H1 (cell line): ENCODE measurements at regions not wholly inside any gene's neighbourhood (a gene's known extent, or its start where the extent isn't known, plus 50 kb on each side); places are given as distances from the start of the nearest gene placed in this dataset.

Source experiments
- CHD2 ChIP-seq: IDR thresholded peaks from 2 replicates; pipeline ENCODE4 v1.6.1; 2012; ENCODE audit warnings: low read length, improper control_type of control experiment
- CREB1 ChIP-seq: IDR thresholded peaks from 2 replicates; pipeline ENCODE4 v1.6.1; 2012; ENCODE audit warnings: inconsistent platforms
- E2F6 ChIP-seq: IDR thresholded peaks from 2 replicates; pipeline ENCODE4 v1.6.1; 2012; ENCODE audit warnings: inconsistent platforms
- EGR1 ChIP-seq: IDR thresholded peaks from 2 replicates; pipeline ENCODE4 v1.6.1; 2011; ENCODE audit warnings: low read depth, low read length, borderline replicate concordance
- EZH2 ChIP-seq: fragments of 200-600 bp; sonication (generic); IDR thresholded peaks from 2 replicates; pipeline ENCODE4 v1.7.1; 2012; ENCODE audit warnings: low read depth, mild to moderate bottlenecking, moderate library complexity, low read length, inconsistent platforms; ENCODE audit not compliant: severe bottlenecking
- FOSL1 ChIP-seq: IDR thresholded peaks from 2 replicates; pipeline ENCODE4 v1.6.1; 2011; ENCODE audit warnings: mild to moderate bottlenecking, low read depth, low read length, moderate library complexity; ENCODE audit not compliant: insufficient read depth
- JUND ChIP-seq: IDR thresholded peaks from 2 replicates; pipeline ENCODE4 v1.6.1; 2011; ENCODE audit warnings: mild to moderate bottlenecking, improper control_type of control experiment, low read length
- POLR2A ChIP-seq, 2 experiments: IDR thresholded peaks; 1 replicate in 1 of 2; 2 replicates in 1 of 2; pipeline ENCODE4 v1.6.1; 2011; ENCODE audit warnings: low read depth in 2 of 2, low read length in 2 of 2, mild to moderate bottlenecking in 2 of 2; ENCODE audit errors: control extremely low read depth in 1 of 2
- RAD21 ChIP-seq, 2 experiments: IDR thresholded peaks in 1 of 2; conservative IDR thresholded peaks in 1 of 2; 2 replicates each; pipeline ENCODE4 v1.6.1; 2011; ENCODE audit warnings: low read depth in 2 of 2, low read length in 2 of 2, improper control_type of control experiment in 1 of 2, inconsistent platforms in 1 of 2, mild to moderate bottlenecking in 1 of 2, moderate library complexity in 1 of 2
- SIN3A ChIP-seq, 2 experiments: IDR thresholded peaks in 1 of 2; conservative IDR thresholded peaks in 1 of 2; 2 replicates each; pipeline ENCODE4 v1.6.1; 2011 to 2012; ENCODE audit warnings: low read length in 2 of 2, improper control_type of control experiment in 1 of 2, low read depth in 1 of 2, mild to moderate bottlenecking in 1 of 2
- YY1 ChIP-seq: IDR thresholded peaks from 2 replicates; pipeline ENCODE4 v1.6.1; 2011; ENCODE audit warnings: low read depth, mild to moderate bottlenecking, low read length
- TF ChIP-seq, protein P1 (sequence below), 3 experiments: IDR thresholded peaks; 1 replicate in 2 of 3; 2 replicates in 1 of 3; pipeline versions ENCODE4 v1.5.1 to v1.6.1; 2011; ENCODE audit warnings: low read length in 3 of 3, mild to moderate bottlenecking in 3 of 3, inconsistent platforms in 2 of 3, low read depth in 1 of 3, moderate library complexity in 1 of 3; ENCODE audit not compliant: insufficient read depth in 1 of 3; ENCODE audit errors: control extremely low read depth in 1 of 3

DNA sequence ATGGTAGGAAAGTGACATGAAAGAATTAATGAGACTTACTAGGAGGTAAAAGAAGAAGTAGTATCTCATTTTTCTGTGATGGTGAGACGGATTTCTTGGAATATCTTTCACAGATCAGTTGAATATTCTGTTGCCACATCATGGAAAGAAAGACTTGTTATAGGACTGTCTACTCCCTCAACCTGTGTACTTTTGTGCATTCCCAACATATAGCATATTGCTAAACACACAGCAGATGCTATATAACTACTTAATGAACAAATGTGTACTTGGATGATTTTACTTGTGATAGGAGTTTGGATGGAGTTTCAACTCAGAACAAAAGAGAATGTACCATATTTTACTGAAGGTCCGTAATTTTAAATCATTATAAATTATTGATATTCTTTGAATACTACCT is 128.5 kb downstream of the LURAP1L start:
- no peak for TF ChIP-seq EZH2
- TF ChIP-seq SIN3A (conservative IDR thresholded peaks at IDR 0.05 in 1 of 2, IDR thresholded peaks at IDR 0.05 in 1 of 2; ENCODE audit: low read depth in 1 of 2, low read length in 2 of 2) = no peak
- TF ChIP-seq, protein P1, sequence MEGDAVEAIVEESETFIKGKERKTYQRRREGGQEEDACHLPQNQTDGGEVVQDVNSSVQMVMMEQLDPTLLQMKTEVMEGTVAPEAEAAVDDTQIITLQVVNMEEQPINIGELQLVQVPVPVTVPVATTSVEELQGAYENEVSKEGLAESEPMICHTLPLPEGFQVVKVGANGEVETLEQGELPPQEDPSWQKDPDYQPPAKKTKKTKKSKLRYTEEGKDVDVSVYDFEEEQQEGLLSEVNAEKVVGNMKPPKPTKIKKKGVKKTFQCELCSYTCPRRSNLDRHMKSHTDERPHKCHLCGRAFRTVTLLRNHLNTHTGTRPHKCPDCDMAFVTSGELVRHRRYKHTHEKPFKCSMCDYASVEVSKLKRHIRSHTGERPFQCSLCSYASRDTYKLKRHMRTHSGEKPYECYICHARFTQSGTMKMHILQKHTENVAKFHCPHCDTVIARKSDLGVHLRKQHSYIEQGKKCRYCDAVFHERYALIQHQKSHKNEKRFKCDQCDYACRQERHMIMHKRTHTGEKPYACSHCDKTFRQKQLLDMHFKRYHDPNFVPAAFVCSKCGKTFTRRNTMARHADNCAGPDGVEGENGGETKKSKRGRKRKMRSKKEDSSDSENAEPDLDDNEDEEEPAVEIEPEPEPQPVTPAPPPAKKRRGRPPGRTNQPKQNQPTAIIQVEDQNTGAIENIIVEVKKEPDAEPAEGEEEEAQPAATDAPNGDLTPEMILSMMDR (IDR thresholded peaks at IDR 0.05; ENCODE audit: control extremely low read depth in 1 of 3, insufficient read depth in 1 of 3, low read depth in 1 of 3, low read length in 3 of 3) = no peak
- TF ChIP-seq CHD2 = no peak
- no peak for TF ChIP-seq E2F6
- TF ChIP-seq FOSL1 = no peak
- TF ChIP-seq JUND = no peak
- TF ChIP-seq RAD21 (IDR thresholded peaks at IDR 0.05 in 1 of 2, conservative IDR thresholded peaks at IDR 0.05 in 1 of 2; ENCODE audit: low read depth in 2 of 2, low read length in 2 of 2) = no peak
- TF ChIP-seq EGR1 = no peak
- TF ChIP-seq YY1 = no peak
- no peak for TF ChIP-seq CREB1
- no peak for TF ChIP-seq POLR2A (IDR thresholded peaks at IDR 0.05; ENCODE audit: control extremely low read depth in 1 of 2, low read depth in 2 of 2, low read length in 2 of 2)
